ENCODE measurements at regions not wholly inside any gene's neighbourhood (a gene's known extent, or its start where the extent isn't known, plus 50 kb on each side); places are given as distances from the start of the nearest gene placed in this dataset.
"Not testable (repeated sequence)": the region's sequence is repeated elsewhere in the genome, so short reads cannot be mapped to it uniquely, and the experiment has no call there.

DNA sequence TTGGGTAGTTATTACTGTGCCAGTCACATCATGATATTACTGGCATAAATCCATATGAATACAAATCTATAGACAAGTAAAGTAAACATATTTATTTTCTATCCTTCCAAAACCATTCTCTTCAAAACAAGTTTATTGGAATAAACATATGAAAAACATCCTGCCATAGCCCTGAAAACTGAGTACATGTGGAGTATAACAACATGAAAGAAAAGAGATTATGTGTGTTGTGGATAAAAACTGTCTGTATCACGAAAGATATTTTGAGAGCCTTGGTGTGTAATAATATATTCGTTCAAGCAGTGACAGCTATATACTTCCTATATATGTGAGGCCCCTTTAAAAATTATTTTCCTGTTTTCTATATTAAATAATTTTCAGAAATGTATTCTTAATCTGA is 1742.2 kb downstream of the ARAP2 start:
- DNase-seq, result no peak
- no peaks in the 10 kb centered on the region for H3K4me1 Mint-ChIP-seq (ENCODE audit: low read depth, unreplicated experiment)
- POLR2A ChIA-PET, result no interaction called here
- BruUV-seq (replicated peaks), result no TSS peak
- CTCF ChIA-PET, result no interaction called here
- no peak overlapping the region for H3K27ac Mint-ChIP-seq (ENCODE audit: unreplicated experiment)
- Histone ChIP-seq H3K36me3 (ENCODE audit: control insufficient read depth, insufficient read depth, low read length) (no peaks in the 10 kb centered on the region), H3K9me3 (no peaks in the 10 kb centered on the region), H3K4me1 (no peaks in the 10 kb centered on the region), H3K4me3 (ENCODE audit: low read depth, low read length) (no peak overlapping the region), H3K27me3 (replicated peaks; ENCODE audit: control insufficient read depth, insufficient read depth, low read length) (no peaks in the 10 kb centered on the region)
- H3K9me3 Mint-ChIP-seq (ENCODE audit: unreplicated experiment), result peaks cover 12% of the 10 kb centered on the region
- intact Hi-C loops (cut with micrococcal nuclease; ENCODE audit: unreplicated experiment), result no loop called here
- no peak overlapping the region for H3K4me3 Mint-ChIP-seq (ENCODE audit: unreplicated experiment)
- TF ChIP-seq, protein P1, sequence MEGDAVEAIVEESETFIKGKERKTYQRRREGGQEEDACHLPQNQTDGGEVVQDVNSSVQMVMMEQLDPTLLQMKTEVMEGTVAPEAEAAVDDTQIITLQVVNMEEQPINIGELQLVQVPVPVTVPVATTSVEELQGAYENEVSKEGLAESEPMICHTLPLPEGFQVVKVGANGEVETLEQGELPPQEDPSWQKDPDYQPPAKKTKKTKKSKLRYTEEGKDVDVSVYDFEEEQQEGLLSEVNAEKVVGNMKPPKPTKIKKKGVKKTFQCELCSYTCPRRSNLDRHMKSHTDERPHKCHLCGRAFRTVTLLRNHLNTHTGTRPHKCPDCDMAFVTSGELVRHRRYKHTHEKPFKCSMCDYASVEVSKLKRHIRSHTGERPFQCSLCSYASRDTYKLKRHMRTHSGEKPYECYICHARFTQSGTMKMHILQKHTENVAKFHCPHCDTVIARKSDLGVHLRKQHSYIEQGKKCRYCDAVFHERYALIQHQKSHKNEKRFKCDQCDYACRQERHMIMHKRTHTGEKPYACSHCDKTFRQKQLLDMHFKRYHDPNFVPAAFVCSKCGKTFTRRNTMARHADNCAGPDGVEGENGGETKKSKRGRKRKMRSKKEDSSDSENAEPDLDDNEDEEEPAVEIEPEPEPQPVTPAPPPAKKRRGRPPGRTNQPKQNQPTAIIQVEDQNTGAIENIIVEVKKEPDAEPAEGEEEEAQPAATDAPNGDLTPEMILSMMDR (IDR thresholded peaks at IDR 0.05; ENCODE audit: insufficient read depth in 1 of 2, low read depth in 1 of 2, low read length in 1 of 2, severe bottlenecking in 1 of 2, unreplicated experiment in 1 of 2), result no peak
- no peaks in the 10 kb centered on the region for H3K27me3 Mint-ChIP-seq (ENCODE audit: insufficient read depth, unreplicated experiment)
- no peaks in the 10 kb centered on the region for H3K36me3 Mint-ChIP-seq (ENCODE audit: insufficient read depth, unreplicated experiment)

DNA sequence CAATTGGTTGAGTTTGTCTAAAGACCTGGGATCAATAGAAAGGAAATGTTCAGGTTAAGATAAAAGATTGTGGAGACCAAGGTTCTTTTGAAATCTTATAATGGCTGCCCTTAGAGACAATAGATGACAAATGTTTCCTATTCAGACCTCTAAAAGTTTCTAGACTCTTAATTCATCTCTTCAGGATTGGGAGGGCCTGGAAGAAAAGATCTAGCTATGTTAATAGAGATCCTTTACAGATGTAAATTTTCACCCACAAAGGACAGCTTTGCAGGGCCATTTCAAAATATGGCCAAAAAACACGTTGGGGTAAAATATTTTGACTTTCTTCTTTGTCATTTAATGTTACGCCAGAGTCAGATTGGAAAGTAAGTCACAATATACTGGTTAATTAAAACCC is 1739.6 kb downstream of the ARAP2 start:
- H3K4me3 ChIP-seq (ENCODE audit: low read depth, low read length); intact Hi-C loops (cut with micrococcal nuclease; ENCODE audit: unreplicated experiment); H3K27me3 ChIP-seq (replicated peaks; ENCODE audit: control insufficient read depth, insufficient read depth, low read length); CTCF ChIA-PET; H3K27me3 Mint-ChIP-seq (ENCODE audit: insufficient read depth, unreplicated experiment); BruUV-seq (replicated peaks); H3K9me3 ChIP-seq; H3K36me3 Mint-ChIP-seq (ENCODE audit: insufficient read depth, unreplicated experiment); H3K36me3 ChIP-seq (ENCODE audit: control insufficient read depth, insufficient read depth, low read length); H3K4me3 Mint-ChIP-seq (ENCODE audit: unreplicated experiment); DNase-seq; POLR2A ChIA-PET; H3K27ac Mint-ChIP-seq (ENCODE audit: unreplicated experiment): not testable (repeated sequence)
- H3K4me1 Mint-ChIP-seq (ENCODE audit: low read depth, unreplicated experiment), result peaks cover 14% of the 10 kb centered on the region
- H3K4me1 ChIP-seq, result peaks cover 20% of the 10 kb centered on the region
- H3K9me3 Mint-ChIP-seq (ENCODE audit: unreplicated experiment), result peaks cover 21% of the 10 kb centered on the region

DNA sequence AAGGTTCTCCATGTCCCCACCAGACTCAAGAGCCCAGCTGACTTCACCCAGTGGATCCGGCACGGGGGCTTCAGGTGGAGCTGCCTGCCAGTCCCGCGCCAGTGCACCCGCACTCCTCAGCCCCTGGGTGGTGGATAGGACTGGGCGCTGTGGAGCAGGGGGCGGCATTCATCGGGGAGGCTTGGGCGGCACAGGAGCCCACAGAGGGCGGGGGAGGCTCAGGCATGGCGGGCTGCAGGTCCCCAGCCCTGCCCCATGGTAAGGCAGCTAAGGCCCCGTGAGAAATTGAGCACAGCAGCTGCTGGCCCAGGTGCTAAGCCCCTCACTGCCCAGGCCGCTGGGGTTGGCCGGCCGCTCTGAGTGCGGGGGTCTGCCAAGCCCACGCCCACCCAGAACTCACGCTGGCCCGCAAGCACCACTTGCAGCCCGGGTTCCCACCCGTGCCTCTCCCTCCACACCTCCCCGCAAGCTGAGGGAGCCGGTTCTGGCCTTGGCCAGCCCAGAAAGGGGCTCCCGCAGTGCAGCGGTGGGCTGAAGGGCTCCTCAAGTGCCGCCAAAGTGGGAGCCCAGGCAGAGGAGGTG is 1737.7 kb downstream of the ARAP2 start:
- intact Hi-C loops (cut with micrococcal nuclease; ENCODE audit: unreplicated experiment); POLR2A ChIA-PET; BruUV-seq (replicated peaks); H3K36me3 ChIP-seq (ENCODE audit: control insufficient read depth, insufficient read depth, low read length); CTCF ChIA-PET; H3K27me3 Mint-ChIP-seq (ENCODE audit: insufficient read depth, unreplicated experiment); H3K4me3 ChIP-seq (ENCODE audit: low read depth, low read length); H3K36me3 Mint-ChIP-seq (ENCODE audit: insufficient read depth, unreplicated experiment); DNase-seq; H3K27ac Mint-ChIP-seq (ENCODE audit: unreplicated experiment); H3K27me3 ChIP-seq (replicated peaks; ENCODE audit: control insufficient read depth, insufficient read depth, low read length); H3K9me3 ChIP-seq; H3K4me3 Mint-ChIP-seq (ENCODE audit: unreplicated experiment): not testable (repeated sequence)
- peaks cover 33% of the 10 kb centered on the region for H3K4me1 ChIP-seq
- H3K4me1 Mint-ChIP-seq (ENCODE audit: low read depth, unreplicated experiment), result peaks cover 16% of the 10 kb centered on the region
- H3K9me3 Mint-ChIP-seq (ENCODE audit: unreplicated experiment), result peaks cover 22% of the 10 kb centered on the region

DNA sequence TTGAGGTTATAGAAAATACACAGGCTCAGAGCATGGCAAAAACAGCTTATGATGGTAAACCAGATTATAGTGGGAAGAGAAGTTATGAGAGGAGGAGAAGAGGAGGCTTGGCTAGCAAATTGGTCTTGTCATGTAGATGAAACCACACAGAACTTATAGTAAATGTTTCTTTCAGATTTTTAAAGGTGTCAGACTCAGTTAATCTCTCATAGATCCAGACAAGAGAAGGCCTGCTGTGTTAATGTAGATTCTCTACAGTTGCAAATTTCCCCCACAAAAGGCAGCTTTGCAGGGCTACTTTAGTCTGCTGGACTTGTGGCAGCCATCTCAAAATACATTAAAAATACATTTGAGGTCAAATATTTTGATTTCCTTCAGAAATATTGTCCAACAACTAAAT is 1731.7 kb downstream of the ARAP2 start:
- ChIA-PET POLR2A (no interaction called here), CTCF (no interaction called here)
- no peak overlapping the region for H3K27ac Mint-ChIP-seq (ENCODE audit: unreplicated experiment)
- Histone ChIP-seq H3K36me3 (ENCODE audit: control insufficient read depth, insufficient read depth, low read length) (no peaks in the 10 kb centered on the region), H3K4me1 (peaks cover 37% of the 10 kb centered on the region), H3K27me3 (replicated peaks; ENCODE audit: control insufficient read depth, insufficient read depth, low read length) (no peaks in the 10 kb centered on the region), H3K9me3 (peaks cover 5% of the 10 kb centered on the region; the same call in 1 of the 2 replicates), H3K4me3 (ENCODE audit: low read depth, low read length) (no peak overlapping the region)
- TF ChIP-seq, protein P1 (IDR thresholded peaks at IDR 0.05; ENCODE audit: insufficient read depth in 1 of 2, low read depth in 1 of 2, low read length in 1 of 2, severe bottlenecking in 1 of 2, unreplicated experiment in 1 of 2), result no peak
- H3K9me3 Mint-ChIP-seq (ENCODE audit: unreplicated experiment), result peaks cover 29% of the 10 kb centered on the region
- DNase-seq, result no peak
- intact Hi-C loops (cut with micrococcal nuclease; ENCODE audit: unreplicated experiment), result no loop called here
- H3K36me3 Mint-ChIP-seq (ENCODE audit: insufficient read depth, unreplicated experiment), result no peaks in the 10 kb centered on the region
- H3K27me3 Mint-ChIP-seq (ENCODE audit: insufficient read depth, unreplicated experiment), result no peaks in the 10 kb centered on the region
- no peak overlapping the region for H3K4me3 Mint-ChIP-seq (ENCODE audit: unreplicated experiment)
- no TSS peak for BruUV-seq (replicated peaks)
- H3K4me1 Mint-ChIP-seq (ENCODE audit: low read depth, unreplicated experiment), result peaks cover 26% of the 10 kb centered on the region

Data from Caco-2 (cell line).